C4-2B (cell line): ENCODE measurements at regions not wholly inside any gene's neighbourhood (a gene's known extent, or its start where the extent isn't known, plus 50 kb on each side); places are given as distances from the start of the nearest gene placed in this dataset.

Experiments used
- H3K27ac ChIP-seq: fragments of 450-650 bp; 2 replicates; pipeline ENCODE4 v1.5.1; 2017
- CTCF ChIP-seq: fragments of 450-650 bp; conservative IDR thresholded peaks from 2 replicates; pipeline ENCODE4 v1.5.1; 2017; ENCODE audit warnings: mild to moderate bottlenecking
- ZFX ChIP-seq: fragments of 450-650 bp; IDR thresholded peaks from 2 replicates; pipeline ENCODE4 v1.6.1; 2017

- TF ChIP-seq ZFX (no peak), CTCF (no peak)
- H3K27ac ChIP-seq, result no peak overlapping the region
Measured at GRCh38 chrX:129188231-129188630, 335.1 kb downstream of the SMARCA1 start.

DNA sequence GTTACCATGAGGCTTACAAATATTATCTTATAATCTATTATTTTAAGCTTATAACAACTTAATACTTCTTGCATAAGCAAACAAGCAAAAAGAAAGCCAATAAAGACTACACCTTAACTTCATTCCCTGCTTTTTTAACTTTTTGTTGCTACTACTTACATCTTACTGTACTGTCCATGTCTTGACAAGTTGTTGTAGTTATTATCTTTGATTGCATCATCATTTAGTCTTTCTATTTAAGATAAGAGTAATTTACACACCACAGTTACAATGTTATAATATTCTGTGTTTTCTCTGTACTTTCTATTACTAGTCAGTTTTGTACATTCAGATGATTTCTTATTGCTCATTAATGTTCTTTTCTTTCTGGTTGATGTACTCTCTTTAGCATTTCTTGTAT lies 346.6 kb downstream of the SMARCA1 start:
- H3K27ac ChIP-seq, result no peak overlapping the region
- no peak for TF ChIP-seq CTCF
- no peak for TF ChIP-seq ZFX

- TF ChIP-seq CTCF (no peak; the same call in 1 of the 2 replicates), ZFX (no peak)
- no peak overlapping the region for H3K27ac ChIP-seq
Measured at GRCh38 chrX:129161108-129161507, 362.2 kb downstream of the SMARCA1 start.

DNA sequence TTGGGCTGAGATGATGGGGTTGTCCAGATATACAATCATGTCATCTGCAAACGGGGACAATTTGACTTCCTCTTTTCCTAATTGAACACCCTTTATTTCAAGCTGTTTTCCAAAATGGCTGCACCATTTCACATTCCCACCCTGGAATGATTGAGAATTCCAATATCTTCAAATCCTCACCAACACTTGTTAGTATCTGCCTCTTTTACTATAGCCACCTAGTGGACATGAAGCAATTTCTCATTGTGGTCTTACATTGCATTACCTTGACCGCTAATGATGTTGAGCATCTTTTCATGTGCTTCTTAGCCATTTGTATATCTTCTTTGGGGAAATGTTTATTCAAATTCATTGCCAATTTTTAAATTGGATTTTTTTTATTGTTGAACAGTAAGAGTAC lies 364.8 kb downstream of the SMARCA1 start:
- TF ChIP-seq CTCF (peak; percentile 23; the same call in 1 of the 2 replicates), ZFX (no peak)
- H3K27ac ChIP-seq, result no peak overlapping the region

GRCh38 chrX:129145840-129146272 lies 377.4 kb downstream of the SMARCA1 start:
- TF ChIP-seq ZFX (no peak), CTCF (no peak)
- H3K27ac ChIP-seq, result no peak overlapping the region

GRCh38 chrX:129145385-129145784 lies 377.9 kb downstream of the SMARCA1 start:
- TF ChIP-seq ZFX (no peak), CTCF (no peak)
- no peak overlapping the region for H3K27ac ChIP-seq

GRCh38 chrX:129144172-129145038 lies 378.9 kb downstream of the SMARCA1 start:
- TF ChIP-seq CTCF (no peak), ZFX (no peak)
- no peak overlapping the region for H3K27ac ChIP-seq
